GM11168 (cell line): ENCODE measurements at regions not wholly inside any gene's neighbourhood (a gene's known extent, or its start where the extent isn't known, plus 50 kb on each side); places are given as distances from the start of the nearest gene placed in this dataset.

Experiments
- in situ Hi-C: fragments of 300-500 bp; cut with MboI; formaldehyde crosslinking; loops from one replicate; pipeline ENCODE4 v1.12.0; 2022; ENCODE audit warnings: low sequenced_read_pairs; ENCODE audit not compliant: unreplicated experiment

DNA sequence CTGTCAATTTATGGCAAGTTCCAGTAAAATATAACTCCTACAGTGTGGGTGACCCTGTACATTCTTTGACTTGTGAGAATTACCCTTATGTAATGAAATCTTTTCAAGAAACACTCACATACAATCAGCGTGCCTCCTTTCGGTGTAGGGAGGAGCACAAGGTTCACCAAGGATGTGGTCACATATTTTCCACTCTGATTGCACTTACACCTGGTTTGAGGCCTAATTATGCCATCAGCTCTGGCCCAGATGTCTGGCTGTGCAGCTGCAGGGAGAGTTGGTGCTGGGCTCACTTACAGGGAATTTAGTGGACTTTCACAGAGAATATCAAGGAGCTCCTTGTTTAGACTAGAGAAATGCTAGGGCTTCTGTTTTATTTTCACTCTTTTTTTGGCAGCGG lies 146.0 kb upstream of the STEAP4 start:
- in situ Hi-C loops = no loop called here

DNA sequence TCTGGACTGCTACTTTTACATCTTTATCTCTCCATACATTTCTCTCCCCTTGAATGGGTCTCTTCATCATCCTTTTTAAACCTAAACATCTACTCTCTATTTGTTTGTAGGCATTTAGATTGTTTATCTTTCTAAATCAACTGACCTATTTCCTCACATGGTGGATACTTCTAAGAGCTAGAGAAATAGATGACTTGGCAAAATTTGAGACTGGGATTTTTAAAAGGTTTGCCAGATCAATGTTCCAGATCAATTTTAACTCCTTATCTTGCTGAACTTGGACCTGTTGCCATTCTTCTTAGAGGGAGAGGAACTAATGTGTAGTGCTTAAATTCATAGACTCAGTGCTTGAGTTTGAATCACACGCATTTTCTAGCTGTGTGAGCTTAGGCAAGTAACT lies 144.2 kb upstream of the STEAP4 start:
- in situ Hi-C loops = no loop called here

DNA sequence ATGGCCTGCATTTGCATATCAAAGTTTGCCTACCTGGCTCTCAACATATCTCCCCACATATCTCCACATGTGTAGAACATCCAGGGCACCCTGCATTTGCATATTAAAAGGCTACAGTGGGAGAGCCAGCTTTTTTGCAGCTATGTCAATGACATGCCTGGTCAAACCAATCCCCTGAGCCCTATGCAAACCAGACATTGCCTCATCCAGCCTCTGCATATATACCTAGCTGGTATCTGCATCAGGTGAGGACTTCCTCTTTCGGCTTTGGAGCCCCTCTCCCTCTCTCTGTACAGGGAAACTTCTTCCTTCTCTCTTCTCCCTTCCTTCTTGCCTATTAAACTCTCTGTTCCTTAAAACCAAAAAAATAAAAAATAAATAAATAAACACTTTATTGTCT lies 142.7 kb upstream of the STEAP4 start:
- in situ Hi-C loops = no loop called here

DNA sequence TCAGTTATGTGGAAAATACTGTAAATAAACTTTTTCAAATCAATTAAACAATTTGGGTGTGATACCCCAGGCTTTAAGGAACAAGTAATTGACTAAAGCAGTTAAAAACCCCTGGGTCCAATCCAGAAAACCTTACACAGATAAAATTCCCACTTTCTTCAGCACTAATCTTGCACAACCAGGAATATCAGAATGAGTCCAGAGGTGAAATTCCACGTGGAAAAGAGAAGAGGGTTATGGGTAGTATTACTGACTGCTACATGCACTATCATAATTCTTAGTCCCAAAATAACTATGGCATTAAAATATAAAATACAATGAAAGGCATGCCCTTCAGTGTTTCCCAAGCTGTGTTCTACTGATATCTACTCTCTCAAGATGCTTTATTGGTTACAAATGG lies 135.7 kb upstream of the STEAP4 start:
- in situ Hi-C loops = no loop called here

DNA sequence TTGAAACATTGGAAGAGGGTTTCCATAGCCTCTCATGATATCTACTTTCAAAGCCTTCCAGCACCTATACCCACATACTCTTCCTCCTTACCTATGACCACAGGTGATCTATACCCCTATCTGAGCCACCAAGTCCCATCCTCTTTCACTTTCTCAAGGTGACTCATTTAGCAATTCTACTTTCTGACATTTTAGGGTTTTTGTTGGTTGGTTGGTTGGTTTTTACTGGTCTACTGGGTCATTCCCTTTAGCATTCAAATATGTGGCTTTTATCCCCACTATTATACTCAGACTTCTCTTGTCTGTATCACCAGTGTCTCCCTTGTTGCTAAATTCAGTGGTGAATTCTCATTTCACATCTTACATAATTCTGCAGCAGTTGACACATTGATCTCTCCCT lies 130.4 kb upstream of the STEAP4 start:
- in situ Hi-C loops = no loop called here

DNA sequence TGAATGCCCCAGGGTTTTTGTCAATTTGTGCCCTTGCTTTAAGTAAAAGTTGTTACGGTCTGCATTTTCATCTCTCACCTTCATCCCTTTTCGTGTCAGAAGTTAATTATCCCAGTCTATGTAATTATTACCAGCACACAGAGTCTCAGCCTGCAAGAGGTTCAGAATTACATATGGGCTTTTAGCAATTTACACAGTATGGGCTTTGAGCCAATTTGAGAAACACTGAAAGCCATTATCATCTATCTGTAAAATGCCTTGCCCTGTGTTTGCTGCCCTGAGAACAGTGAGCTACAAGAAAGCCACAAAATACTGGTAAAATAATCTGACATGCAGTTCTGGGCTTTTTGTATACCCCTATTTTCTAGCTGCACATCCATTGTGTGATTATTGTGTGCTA lies 125.6 kb upstream of the STEAP4 start:
- in situ Hi-C loops = no loop called here

DNA sequence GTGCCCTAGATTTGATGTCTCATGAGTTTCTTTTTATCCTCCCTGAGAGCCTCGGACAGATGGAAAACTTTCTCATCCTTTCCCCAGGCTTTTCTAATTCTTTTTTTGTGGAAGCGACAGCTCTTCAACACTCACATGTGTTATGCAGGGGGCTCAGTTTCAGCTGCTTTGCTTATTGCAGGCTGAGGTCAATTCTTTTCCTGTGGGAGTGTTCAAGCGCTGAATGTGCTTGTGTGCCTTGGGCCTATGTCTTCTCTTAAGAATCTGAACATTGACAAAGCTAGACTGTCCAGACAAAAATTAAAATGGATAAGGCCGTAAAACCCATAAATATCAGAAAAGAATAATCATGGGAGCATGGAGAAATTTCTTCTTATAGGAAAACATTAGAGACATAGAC lies 125.2 kb upstream of the STEAP4 start:
- in situ Hi-C loops = no loop called here

DNA sequence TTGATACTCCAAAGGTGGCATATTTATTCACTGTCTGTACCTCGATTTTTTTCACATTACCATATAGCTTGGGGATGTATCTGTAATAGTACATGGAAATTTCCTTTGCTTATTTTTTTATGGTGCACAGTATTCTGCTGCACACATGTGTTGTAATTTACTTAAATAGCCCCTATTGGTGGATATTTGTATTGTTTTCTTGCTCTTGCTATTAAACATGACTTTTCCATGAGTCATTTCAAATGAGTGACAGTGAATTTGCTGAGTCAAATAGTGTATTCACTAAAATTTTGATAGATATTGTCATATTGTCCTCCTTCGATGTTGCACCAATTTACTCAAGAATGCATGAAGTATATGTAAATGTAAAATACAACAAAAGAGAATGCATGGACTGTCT lies 122.7 kb upstream of the STEAP4 start:
- in situ Hi-C loops = no loop called here

DNA sequence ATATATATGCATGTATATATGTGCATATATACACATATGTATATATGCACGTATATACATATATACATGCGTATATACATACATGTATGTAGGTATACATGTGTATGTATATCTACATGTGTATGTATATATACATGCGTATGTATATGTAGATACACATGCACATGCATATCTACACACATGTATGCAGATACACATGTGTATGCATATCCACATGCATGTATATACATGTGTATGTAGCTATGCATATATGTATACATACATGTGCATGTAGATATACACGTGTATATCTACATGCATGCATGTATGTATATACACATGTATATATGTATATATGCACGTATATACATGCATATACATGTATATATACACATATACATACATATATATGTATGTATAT lies 95.8 kb upstream of the STEAP4 start:
- in situ Hi-C loops = no loop called here

DNA sequence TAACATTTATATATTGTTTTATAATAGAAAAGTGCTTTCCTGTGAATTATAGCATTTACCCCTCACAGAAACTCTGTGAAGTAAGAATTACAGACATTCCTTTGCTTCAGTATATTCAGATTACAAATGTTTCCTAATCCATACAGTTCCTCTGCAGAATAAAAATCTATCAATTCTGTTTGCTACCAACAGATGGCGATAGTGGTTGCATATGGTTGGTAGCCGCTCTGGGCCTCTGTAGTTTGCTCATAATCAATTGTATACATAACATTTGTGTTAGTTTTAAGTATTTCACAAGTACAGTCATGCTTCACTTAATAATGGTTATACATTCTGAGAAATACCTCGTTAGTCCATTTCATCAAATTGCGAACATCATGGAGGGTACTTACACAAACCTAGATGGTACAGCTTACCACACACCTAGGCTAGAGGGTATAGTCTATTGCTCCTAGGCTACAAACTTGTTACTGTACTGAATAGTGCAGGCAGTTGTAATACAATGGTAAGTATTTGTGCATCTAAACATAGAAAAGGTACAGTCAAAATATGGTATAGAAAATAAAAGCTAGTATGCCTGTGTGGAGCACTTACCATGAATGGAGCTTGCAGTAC lies 94.4 kb upstream of the STEAP4 start:
- in situ Hi-C loops = no loop called here

DNA sequence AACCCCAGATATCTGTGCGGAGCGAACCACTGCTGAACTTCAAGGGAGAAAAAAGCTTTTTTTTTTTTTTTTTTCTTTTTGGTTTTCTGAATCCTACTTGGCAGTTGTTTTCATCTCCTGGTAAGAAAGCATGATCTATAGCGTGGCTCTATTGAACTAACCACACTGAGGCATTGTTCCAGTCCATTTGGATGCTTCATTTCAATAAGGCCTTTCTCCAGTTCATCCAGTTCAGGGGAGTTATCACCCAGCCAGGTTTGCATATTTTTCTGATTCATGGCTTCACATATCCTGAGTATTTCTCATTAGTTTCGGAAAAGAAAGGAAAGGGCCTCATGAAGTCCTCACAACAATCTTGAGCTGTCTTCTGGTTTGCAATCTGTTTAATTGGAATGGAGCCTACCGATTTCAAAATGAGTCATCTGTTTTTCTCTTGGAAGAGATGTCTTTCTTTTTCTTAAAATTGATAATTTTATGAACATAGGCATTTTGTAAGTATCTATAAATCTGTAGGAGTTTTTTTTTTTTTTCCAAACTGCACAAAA lies 93.1 kb upstream of the STEAP4 start:
- in situ Hi-C loops = no loop called here

DNA sequence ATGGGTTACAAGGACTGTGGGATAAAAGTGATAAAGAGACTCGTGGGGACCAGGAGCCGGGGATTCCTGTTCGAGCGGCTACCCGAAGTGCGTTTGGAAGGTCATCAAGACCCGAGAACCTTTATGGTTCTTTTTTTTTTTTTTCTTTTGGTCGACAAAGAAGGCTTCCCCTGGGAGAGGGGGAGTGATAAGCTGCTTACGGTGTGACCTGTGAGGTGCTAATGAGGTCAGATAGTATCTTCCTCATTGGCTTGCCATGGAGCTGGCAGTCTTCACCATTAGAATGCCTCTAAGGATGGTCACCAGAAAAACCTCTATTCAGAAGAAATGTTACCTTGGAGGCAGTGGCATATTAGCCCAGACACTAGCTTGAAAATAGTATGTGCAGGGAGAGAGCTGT lies 92.3 kb upstream of the STEAP4 start:
- in situ Hi-C loops = no loop called here

DNA sequence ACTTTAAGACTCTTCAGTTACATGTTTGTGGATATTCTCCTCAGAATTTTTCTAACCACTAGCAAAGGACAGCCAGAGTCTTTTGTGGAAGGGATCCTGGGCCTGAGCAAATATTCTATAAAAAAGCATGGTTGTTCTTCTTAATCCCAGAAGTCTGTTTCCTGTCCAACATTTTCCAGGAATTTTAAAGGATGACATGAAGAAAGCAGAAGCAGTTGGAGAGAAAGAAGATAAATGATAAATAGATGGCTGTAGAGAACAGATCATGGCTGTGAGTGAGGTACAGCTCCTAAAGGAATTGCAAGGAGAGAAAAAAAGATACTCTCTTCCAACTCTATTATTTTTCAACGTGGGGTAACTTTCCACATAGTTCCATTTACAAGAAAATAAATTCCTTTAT lies 91.8 kb upstream of the STEAP4 start:
- in situ Hi-C loops = no loop called here

DNA sequence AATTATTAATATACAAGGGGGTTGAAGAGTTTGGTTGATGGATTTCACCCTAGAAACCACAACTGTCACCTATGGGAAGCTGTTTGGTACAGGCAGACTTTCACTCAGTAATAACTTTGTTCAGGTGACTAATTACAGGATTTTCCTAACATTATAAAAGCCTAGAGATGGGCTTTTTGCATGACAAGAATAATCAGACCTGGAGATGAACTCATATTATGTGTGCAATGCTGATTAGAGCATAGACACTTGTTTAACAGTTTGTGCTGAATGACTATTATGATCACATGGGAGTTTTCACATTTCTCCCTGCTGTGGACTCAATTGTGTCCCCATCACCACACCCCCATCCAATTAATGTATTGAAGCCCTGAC lies 90.2 kb upstream of the STEAP4 start:
- in situ Hi-C loops = no loop called here

DNA sequence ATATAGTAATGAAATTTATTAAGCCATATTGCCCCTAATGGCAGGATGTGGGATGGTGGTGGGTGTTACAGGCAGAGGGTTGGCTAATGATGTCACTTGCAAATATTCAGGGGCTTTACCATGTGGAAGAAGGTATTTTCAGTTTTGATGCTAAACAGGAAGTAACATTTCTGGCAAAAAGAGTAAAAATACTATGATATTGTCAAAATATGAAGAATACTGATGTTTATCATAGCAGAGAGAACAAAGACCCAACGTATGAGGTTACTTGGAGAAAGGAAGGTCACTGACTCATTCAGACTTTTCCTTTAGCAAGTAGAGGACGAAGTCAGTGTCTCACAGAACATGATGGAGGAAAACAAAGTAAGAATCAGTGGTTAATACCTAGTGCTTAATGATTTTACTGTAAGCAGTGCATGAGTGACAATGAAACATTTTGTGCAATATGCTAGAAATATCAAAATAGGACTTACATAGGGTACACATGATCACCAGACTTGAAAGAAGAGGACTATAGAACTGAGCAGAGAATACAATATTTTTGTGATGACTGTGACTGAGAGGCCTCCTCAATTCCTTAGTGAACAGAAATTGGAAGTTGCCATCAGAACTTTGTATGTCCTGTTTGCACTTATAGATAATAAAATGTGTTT lies 89.7 kb upstream of the STEAP4 start:
- in situ Hi-C loops = no loop called here

DNA sequence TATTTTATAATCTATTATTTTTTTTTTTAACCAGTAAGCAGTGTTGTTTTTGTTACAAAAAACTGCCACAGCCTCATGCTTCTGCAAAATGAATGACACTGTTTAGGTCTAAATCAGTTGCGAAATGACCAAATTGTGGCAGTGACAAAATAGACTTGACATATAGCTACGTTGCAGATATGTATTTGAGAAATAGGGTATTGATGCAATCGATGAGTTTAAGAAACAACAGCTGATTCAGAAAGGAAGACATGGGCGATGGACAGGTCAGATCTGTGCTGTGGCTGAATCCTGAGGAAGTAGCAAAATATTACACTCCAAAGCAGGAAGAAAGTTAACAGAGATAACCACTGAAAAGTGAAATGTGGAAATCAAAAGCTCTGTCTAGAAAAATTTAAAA lies 89.0 kb upstream of the STEAP4 start:
- in situ Hi-C loops = no loop called here

DNA sequence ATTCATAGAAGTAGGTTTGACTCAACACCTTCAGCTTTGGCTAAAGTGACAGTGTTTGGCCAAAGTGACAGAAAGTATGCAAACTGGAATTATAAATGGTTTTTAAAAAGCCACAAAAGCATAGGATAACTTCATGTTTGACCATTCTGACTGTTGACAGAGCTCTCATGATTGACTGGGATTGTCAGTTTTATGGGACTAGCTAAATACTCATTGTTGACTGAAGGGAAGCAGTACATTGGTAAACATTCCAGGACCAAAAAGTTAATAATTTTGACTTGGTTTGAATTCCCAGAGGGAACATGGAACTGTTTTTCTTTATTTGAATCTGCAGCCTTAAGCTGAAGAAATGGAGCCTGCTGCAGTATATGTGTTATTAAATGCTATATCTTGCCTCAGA lies 84.6 kb upstream of the STEAP4 start:
- in situ Hi-C loops = no loop called here

DNA sequence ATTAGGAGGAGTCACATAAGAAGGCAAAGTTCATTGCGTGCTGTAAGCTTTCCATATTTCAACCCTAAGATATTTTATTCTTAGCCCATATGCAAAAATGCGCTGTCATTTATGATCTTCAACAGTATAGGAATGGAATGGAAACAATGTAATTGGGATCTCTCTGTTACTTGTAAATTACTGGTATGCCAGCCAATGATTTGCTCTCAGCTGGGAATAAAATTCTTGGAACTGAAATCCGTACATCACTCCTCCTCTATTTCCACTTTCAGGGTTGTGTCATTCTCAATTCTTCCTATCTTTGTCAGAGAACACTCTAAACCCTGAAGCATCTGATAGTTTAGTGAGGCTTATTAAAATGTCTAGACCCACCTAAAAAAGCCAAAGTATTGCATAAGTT lies 80.7 kb upstream of the STEAP4 start:
- in situ Hi-C loops = no loop called here

DNA sequence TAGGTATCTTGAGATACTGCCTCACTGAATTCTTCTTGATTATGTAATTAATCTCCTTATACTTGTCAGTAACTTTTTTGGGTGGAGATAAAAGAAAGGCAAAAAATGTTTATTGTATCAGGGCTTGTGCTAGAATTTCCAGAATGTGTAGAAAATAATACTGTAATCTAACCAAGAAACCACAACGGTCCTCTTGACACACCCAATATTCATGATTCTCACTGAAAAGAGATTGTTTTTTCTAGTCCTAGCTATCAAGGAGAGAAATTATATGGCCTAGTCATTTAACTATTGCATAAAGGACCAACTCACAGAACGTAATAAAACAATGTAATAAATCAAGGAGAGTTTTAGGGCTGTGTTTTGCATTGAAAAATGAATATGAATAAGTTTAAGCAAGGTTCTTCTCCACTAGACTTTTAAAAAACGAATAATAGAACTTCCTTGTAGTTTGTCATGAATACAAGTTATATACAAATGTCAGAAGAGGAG lies 80.0 kb upstream of the STEAP4 start:
- in situ Hi-C loops = no loop called here

DNA sequence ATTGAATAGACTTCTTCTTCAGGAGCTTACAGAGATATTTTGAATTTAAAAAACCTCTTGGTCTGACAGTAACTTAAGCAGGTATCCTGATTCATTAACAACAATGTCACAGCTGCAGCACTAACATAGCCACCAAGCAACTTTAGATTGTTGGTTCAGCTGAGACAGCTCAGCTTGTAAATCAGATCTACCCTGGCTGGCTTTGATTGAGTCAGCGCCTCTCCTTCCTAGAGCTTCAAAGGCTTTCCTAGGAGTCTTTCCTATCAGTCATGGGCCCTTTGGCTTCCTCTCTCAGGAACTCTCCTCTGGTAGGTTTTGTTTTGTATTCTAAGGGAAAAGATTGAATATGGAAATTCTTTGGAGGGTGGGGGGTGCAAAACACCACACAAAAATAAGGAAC lies 70.7 kb upstream of the STEAP4 start:
- in situ Hi-C loops = no loop called here

DNA sequence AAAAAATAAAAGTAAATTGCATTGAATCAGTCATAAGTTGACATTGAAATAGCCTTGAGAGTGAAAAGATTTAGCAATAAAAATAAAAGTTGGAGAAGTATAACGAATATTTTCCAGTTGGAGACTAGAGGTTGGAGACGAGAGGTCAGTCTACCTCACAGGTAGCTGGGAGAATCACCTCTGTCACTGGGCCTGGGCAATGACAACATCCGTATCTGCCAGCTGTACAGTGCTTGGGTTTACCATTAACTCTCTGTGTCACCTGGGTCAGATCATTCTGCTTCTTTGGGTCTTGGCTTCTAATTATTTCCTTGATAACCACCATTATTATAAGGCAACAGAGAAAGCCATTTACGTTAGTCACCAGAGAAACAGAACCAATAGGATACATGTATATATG lies 62.0 kb upstream of the STEAP4 start:
- in situ Hi-C loops = no loop called here

DNA sequence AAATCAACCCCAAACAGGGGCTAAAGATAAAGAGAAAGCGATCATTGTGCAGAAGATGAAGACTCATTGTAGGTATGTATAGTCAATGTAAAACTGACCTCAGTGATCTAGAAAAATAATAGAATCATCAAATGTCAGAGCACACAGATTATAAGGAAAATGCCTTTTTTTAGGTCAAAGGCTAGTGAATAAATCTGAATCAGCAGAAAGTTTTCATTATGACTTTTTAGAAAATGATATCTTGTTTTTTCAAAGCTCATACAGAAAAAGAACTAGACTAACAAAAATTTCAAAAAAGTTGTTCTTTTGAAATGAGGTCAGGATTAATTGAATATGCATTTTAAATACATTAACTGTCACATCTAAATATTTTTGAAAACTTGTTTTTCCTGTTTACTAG lies 60.2 kb upstream of the STEAP4 start:
- in situ Hi-C loops = no loop called here
